IMR-90 (cell line): ENCODE measurements at regions not wholly inside any gene's neighbourhood (a gene's known extent, or its start where the extent isn't known, plus 50 kb on each side); places are given as distances from the start of the nearest gene placed in this dataset.

ENCODE experiments used
- ATAC-seq: fragments of 200-7000 bp; cut with Tn5 transposase; 2 replicates; pipeline ENCODE4 v1.9.1; 2020; ENCODE audit warnings: low read depth, mild to moderate bottlenecking, moderate library complexity
- BruUV-seq: library from RNA; stranded (reverse); fragments of 400-500 nt; replicated peaks from 2 replicates; lab custom pipeline; 2021; lab: Mats Ljungman, UMichigan
- CTCF ChIA-PET: fragments of 300-600 bp; formaldehyde crosslinking; extraction: SDS; loops from one replicate; lab custom pipeline; 2021; ENCODE audit warnings: antibody characterized with exemption; lab: Yijun Ruan, JAX
- POLR2A ChIA-PET: fragments of 300-600 bp; sonication (Branson Sonifier 250); formaldehyde crosslinking; loops from one replicate; lab custom pipeline; 2022; ENCODE audit warnings: antibody characterized with exemption; ENCODE audit not compliant: unreplicated experiment; lab: Charles Lee
- DNase-seq: peaks from one replicate; pipeline ENCODE4 v3.0.0; 2013
- H2AFZ ChIP-seq: replicated peaks from 2 replicates; pipeline ENCODE3; 2013; ENCODE audit warnings: low read length, mild to moderate bottlenecking; ENCODE audit not compliant: poor library complexity
- H2AK5ac ChIP-seq: 2 replicates; pipeline ENCODE4 v1.6.1; 2013; ENCODE audit warnings: low read depth, low read length, inconsistent platforms
- H2AK9ac ChIP-seq: replicated peaks from 2 replicates; pipeline ENCODE3; 2013; ENCODE audit warnings: mild to moderate bottlenecking, low read depth, low read length, moderate library complexity; ENCODE audit not compliant: poor library complexity
- H2BK120ac ChIP-seq: 2 replicates; pipeline ENCODE4 v1.6.1; 2013; ENCODE audit warnings: low read depth, low read length, inconsistent platforms
- H2BK15ac ChIP-seq: 3 replicates; pipeline ENCODE4 v1.6.1; 2013; ENCODE audit warnings: low read depth, low read length, inconsistent platforms
- H2BK20ac ChIP-seq: 2 replicates; pipeline ENCODE4 v1.6.1; 2013; ENCODE audit warnings: low read depth, mild to moderate bottlenecking, inconsistent platforms, low read length, moderate library complexity
- H2BK5ac ChIP-seq: 2 replicates; pipeline ENCODE4 v1.6.1; 2013; ENCODE audit warnings: mild to moderate bottlenecking, low read depth, low read length, inconsistent platforms; ENCODE audit not compliant: poor library complexity, severe bottlenecking
- H3K14ac ChIP-seq: replicated peaks from 2 replicates; pipeline ENCODE4 v1.6.1; 2013; ENCODE audit warnings: low read depth, low read length, inconsistent platforms
- H3K18ac ChIP-seq: 2 replicates; pipeline ENCODE4 v1.6.1; 2013; ENCODE audit warnings: low read depth, low read length, control low read depth
- H3K23ac ChIP-seq: 2 replicates; pipeline ENCODE4 v1.6.1; 2013; ENCODE audit warnings: low read depth, low read length, inconsistent platforms
- H3K27ac ChIP-seq: 2 replicates; pipeline ENCODE4 v1.5.1; 2013; ENCODE audit warnings: mild to moderate bottlenecking, control low read depth, low read length; ENCODE audit not compliant: insufficient read depth
- H3K27me3 ChIP-seq: 2 replicates; pipeline ENCODE4 v1.6.1; 2013; ENCODE audit warnings: low read length; ENCODE audit not compliant: control insufficient read depth, insufficient read depth
- H3K36me3 ChIP-seq: 2 replicates; pipeline ENCODE4 v1.6.1; 2013; ENCODE audit warnings: low read length, mixed read lengths; ENCODE audit not compliant: control insufficient read depth, insufficient read depth
- H3K4ac ChIP-seq: 2 replicates; pipeline ENCODE4 v1.6.1; 2013; ENCODE audit warnings: low read depth, low read length, inconsistent platforms
- H3K4me1 ChIP-seq: 2 replicates; pipeline ENCODE4 v1.6.1; 2013; ENCODE audit warnings: low read length, mixed read lengths; ENCODE audit not compliant: control insufficient read depth, insufficient read depth
- H3K4me2 ChIP-seq: 2 replicates; pipeline ENCODE4 v1.6.1; 2013; ENCODE audit warnings: low read depth, mild to moderate bottlenecking, control low read depth, low read length, moderate library complexity
- H3K4me3 ChIP-seq: 2 replicates; pipeline ENCODE4 v1.5.1; 2013; ENCODE audit warnings: low read depth, mild to moderate bottlenecking, control low read depth, low read length, moderate library complexity; ENCODE audit not compliant: insufficient read depth
- H3K56ac ChIP-seq: 2 replicates; pipeline ENCODE4 v1.6.1; 2013; ENCODE audit warnings: low read length, inconsistent platforms; ENCODE audit not compliant: insufficient read depth; ENCODE audit errors: extremely low read depth
- H3K79me1 ChIP-seq, 2 experiments: 2 replicates each; pipeline ENCODE4 v1.6.1; 2013; ENCODE audit warnings: low read length in 2 of 2, inconsistent platforms in 1 of 2, low read depth in 1 of 2
- H3K9ac ChIP-seq: 2 replicates; pipeline ENCODE4 v1.6.1; 2013; ENCODE audit warnings: low read depth, low read length, control low read depth
- H3K9me1 ChIP-seq: 2 replicates; pipeline ENCODE4 v1.6.1; 2013; ENCODE audit warnings: low read length, inconsistent platforms; ENCODE audit not compliant: insufficient read depth
- H3K9me3 ChIP-seq: 2 replicates; pipeline ENCODE4 v1.6.1; 2013; ENCODE audit warnings: low read length; ENCODE audit not compliant: control insufficient read depth, insufficient read depth
- H4K20me1 ChIP-seq: 2 replicates; pipeline ENCODE4 v1.6.1; 2013; ENCODE audit warnings: low read length, inconsistent platforms; ENCODE audit not compliant: insufficient read depth
- H4K5ac ChIP-seq: 2 replicates; pipeline ENCODE4 v1.6.1; 2013; ENCODE audit warnings: mild to moderate bottlenecking, low read depth, low read length, control low read depth
- H4K8ac ChIP-seq, 2 experiments: 2 replicates each; pipeline ENCODE4 v1.6.1; 2013; ENCODE audit warnings: low read depth in 2 of 2, low read length in 2 of 2, control low read depth in 1 of 2, inconsistent platforms in 1 of 2
- H4K91ac ChIP-seq: 2 replicates; pipeline ENCODE4 v1.6.1; 2013; ENCODE audit warnings: low read depth, low read length, inconsistent platforms; ENCODE audit not compliant: insufficient read depth
- BHLHE40 ChIP-seq: fragments of 150-350 bp; IDR thresholded peaks from 2 replicates; pipeline ENCODE4 v1.6.1; 2016; ENCODE audit warnings: mild to moderate bottlenecking, low read depth, low read length
- CEBPB ChIP-seq: IDR thresholded peaks from 2 replicates; pipeline ENCODE4 v1.6.1; 2012; ENCODE audit warnings: low read depth, low read length, improper control_type of control experiment
- CHD1 ChIP-seq: IDR thresholded peaks from 2 replicates; pipeline ENCODE4 v1.6.1; 2012; ENCODE audit warnings: low read depth, low read length, improper control_type of control experiment
- FOS ChIP-seq: fragments of 150-350 bp; IDR thresholded peaks from 2 replicates; pipeline ENCODE4 v1.6.1; 2016; ENCODE audit warnings: low read depth, low read length
- MAFK ChIP-seq: IDR thresholded peaks from 2 replicates; pipeline ENCODE4 v1.6.1; 2012; ENCODE audit warnings: low read depth, low read length, improper control_type of control experiment
- MAZ ChIP-seq: IDR thresholded peaks from 2 replicates; pipeline ENCODE4 v1.6.1; 2012; ENCODE audit warnings: low read depth, mild to moderate bottlenecking, low read length, improper control_type of control experiment, moderate library complexity, borderline replicate concordance
- MXI1 ChIP-seq: IDR thresholded peaks from 2 replicates; pipeline ENCODE4 v1.6.1; 2012; ENCODE audit warnings: low read depth, mild to moderate bottlenecking, low read length, moderate library complexity, borderline replicate concordance
- NFE2L2 ChIP-seq: fragments of 150-350 bp; IDR thresholded peaks from 2 replicates; pipeline ENCODE4 v1.6.1; 2016; ENCODE audit warnings: low read depth, mild to moderate bottlenecking, low read length
- POLR2A ChIP-seq: IDR thresholded peaks from 2 replicates; pipeline ENCODE4 v1.6.1; 2012; ENCODE audit warnings: mild to moderate bottlenecking, low read depth, low read length
- RAD21 ChIP-seq: IDR thresholded peaks from 2 replicates; pipeline ENCODE4 v1.6.1; 2012; ENCODE audit warnings: low read length, improper control_type of control experiment
- RCOR1 ChIP-seq: IDR thresholded peaks from 2 replicates; pipeline ENCODE4 v1.6.1; 2012; ENCODE audit warnings: mild to moderate bottlenecking, low read length, improper control_type of control experiment; ENCODE audit not compliant: insufficient replicate concordance
- RFX5 ChIP-seq: IDR thresholded peaks from 2 replicates; pipeline ENCODE4 v1.8.0; 2012; ENCODE audit warnings: low read depth, mild to moderate bottlenecking, low read length, moderate library complexity
- SMC3 ChIP-seq: fragments of 150-350 bp; IDR thresholded peaks from 2 replicates; pipeline ENCODE4 v1.6.1; 2016; ENCODE audit warnings: low read depth, mild to moderate bottlenecking, antibody characterized with exemption, low read length, moderate library complexity
- WGBS, 2 experiments: methylation state at CpG; one replicate each; pipeline versions ENCODE4 v1.1.5 to v1.1.7; 2013; ENCODE audit warnings: missing lambda C conversion rate in 2 of 2; ENCODE audit not compliant: insufficient read length in 1 of 2; ENCODE audit errors: extremely low coverage in 2 of 2; 5-methylcytosine and 5-hydroxymethylcytosine counted together
- dilution Hi-C: fragments of 300-500 bp; cut with HindIII; formaldehyde crosslinking; loops from one replicate; pipeline ENCODE4 v1.14.3; 2018; ENCODE audit warnings: low sequenced_read_pairs; ENCODE audit not compliant: unreplicated experiment
- in situ Hi-C: fragments of 300-500 bp; cut with MboI; formaldehyde crosslinking; loops from 3 replicates; pipeline ENCODE4 v1.14.3; 2019; ENCODE audit warnings: low sequenced_read_pairs, inconsistent platforms, mixed read lengths
- intact Hi-C: fragments of 100-400 bp; cut with micrococcal nuclease; formaldehyde crosslinking; loops from 2 replicates; pipeline ENCODE4 v1.10.0; 2022
- TF ChIP-seq, protein P1 (sequence below): fragments of 150-350 bp; IDR thresholded peaks from 2 replicates; pipeline ENCODE4 v1.6.1; 2016; ENCODE audit warnings: low read depth, mild to moderate bottlenecking, low read length, moderate library complexity, borderline replicate concordance
- TF ChIP-seq, protein P2 (sequence below): fragments of 150-350 bp; IDR thresholded peaks from 2 replicates; pipeline ENCODE4 v1.6.1; 2017; ENCODE audit warnings: mild to moderate bottlenecking, antibody characterized with exemption, low read length, low read depth
- TF ChIP-seq, protein P3 (sequence below): conservative IDR thresholded peaks from 2 replicates; pipeline ENCODE4 v1.5.1; 2012; ENCODE audit warnings: mild to moderate bottlenecking, low read depth, low read length, improper control_type of control experiment

DNA sequence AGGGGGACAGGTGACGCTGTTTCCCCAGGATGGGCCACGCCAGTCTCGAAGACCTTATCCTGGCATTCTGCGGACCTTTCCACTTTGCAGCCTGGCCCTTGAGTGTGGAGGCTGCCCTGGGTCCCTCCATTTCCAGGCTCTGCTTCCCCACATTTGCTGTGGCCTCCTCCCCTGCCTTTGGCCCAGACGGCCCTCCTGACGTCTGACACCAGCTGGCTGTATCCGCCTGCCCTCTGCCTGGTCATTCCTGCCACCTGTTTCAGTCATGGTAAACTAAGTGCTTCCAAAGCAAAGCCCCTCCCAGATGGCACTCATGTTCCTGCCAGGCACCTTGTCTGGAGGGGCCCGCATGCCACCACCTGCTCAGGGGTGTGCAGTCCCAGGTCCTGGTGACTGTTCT, 95.1 kb downstream of the ASB1 start:
- H3K14ac ChIP-seq: no peak overlapping the region
- H2AK5ac ChIP-seq: no peak overlapping the region
- H3K9me1 ChIP-seq: no peaks in the 10 kb centered on the region
- no peak overlapping the region for H3K4ac ChIP-seq
- TF ChIP-seq FOS (no peak), CHD1 (no peak), RCOR1 (no peak), MAZ (no peak), BHLHE40 (no peak), CEBPB (no peak), SMC3 (no peak), RFX5 (no peak), MAFK (no peak), NFE2L2 (no peak), MXI1 (no peak), RAD21 (no peak), POLR2A (no peak)
- TF ChIP-seq, protein P1, sequence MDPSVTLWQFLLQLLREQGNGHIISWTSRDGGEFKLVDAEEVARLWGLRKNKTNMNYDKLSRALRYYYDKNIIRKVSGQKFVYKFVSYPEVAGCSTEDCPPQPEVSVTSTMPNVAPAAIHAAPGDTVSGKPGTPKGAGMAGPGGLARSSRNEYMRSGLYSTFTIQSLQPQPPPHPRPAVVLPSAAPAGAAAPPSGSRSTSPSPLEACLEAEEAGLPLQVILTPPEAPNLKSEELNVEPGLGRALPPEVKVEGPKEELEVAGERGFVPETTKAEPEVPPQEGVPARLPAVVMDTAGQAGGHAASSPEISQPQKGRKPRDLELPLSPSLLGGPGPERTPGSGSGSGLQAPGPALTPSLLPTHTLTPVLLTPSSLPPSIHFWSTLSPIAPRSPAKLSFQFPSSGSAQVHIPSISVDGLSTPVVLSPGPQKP: no peak
- TF ChIP-seq, protein P2, sequence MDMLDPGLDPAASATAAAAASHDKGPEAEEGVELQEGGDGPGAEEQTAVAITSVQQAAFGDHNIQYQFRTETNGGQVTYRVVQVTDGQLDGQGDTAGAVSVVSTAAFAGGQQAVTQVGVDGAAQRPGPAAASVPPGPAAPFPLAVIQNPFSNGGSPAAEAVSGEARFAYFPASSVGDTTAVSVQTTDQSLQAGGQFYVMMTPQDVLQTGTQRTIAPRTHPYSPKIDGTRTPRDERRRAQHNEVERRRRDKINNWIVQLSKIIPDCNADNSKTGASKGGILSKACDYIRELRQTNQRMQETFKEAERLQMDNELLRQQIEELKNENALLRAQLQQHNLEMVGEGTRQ: no peak
- TF ChIP-seq, protein P3, sequence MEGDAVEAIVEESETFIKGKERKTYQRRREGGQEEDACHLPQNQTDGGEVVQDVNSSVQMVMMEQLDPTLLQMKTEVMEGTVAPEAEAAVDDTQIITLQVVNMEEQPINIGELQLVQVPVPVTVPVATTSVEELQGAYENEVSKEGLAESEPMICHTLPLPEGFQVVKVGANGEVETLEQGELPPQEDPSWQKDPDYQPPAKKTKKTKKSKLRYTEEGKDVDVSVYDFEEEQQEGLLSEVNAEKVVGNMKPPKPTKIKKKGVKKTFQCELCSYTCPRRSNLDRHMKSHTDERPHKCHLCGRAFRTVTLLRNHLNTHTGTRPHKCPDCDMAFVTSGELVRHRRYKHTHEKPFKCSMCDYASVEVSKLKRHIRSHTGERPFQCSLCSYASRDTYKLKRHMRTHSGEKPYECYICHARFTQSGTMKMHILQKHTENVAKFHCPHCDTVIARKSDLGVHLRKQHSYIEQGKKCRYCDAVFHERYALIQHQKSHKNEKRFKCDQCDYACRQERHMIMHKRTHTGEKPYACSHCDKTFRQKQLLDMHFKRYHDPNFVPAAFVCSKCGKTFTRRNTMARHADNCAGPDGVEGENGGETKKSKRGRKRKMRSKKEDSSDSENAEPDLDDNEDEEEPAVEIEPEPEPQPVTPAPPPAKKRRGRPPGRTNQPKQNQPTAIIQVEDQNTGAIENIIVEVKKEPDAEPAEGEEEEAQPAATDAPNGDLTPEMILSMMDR: no peak
- no peaks in the 10 kb centered on the region; the same call in 1 of the 2 replicates for H4K20me1 ChIP-seq
- peaks cover 2% of the 10 kb centered on the region; the same call in 1 of the 2 replicates for H3K27me3 ChIP-seq
- in situ Hi-C loops (no loop called here), intact Hi-C loops (loop anchor here (10.0 kb wide), 1 partner anchor 163 kb away; no protein-coding TSS in a partner anchor), dilution Hi-C loops (no loop called here)
- no TSS peak for BruUV-seq
- CTCF ChIA-PET: no interaction called here
- H4K91ac ChIP-seq: no peak overlapping the region
- H3K36me3 ChIP-seq: no peaks in the 10 kb centered on the region
- H3K9ac ChIP-seq: no peak overlapping the region
- no peak overlapping the region for H3K27ac ChIP-seq
- no peak overlapping the region for H2BK120ac ChIP-seq
- no peaks in the 10 kb centered on the region for H3K4me1 ChIP-seq
- ATAC-seq (no peak), DNase-seq (no peak)
- no peaks in the 10 kb centered on the region for H3K79me1 ChIP-seq
- H3K18ac ChIP-seq: no peak overlapping the region
- H3K4me3 ChIP-seq: no peak overlapping the region
- H2BK15ac ChIP-seq: no peak overlapping the region
- H2BK5ac ChIP-seq: no peak overlapping the region
- H4K5ac ChIP-seq: no peak overlapping the region
- H3K4me2 ChIP-seq: no peak overlapping the region
- no peak overlapping the region for H2BK20ac ChIP-seq
- no peak overlapping the region for H3K23ac ChIP-seq
- no peak overlapping the region for H3K56ac ChIP-seq
- peaks cover 8% of the 10 kb centered on the region for H3K9me3 ChIP-seq
- H2AK9ac ChIP-seq: no peak overlapping the region
- POLR2A ChIA-PET: no interaction called here
- WGBS, 2 experiments: 90% methylated on average over 2 of the region's 8 CpGs; no CpG with 5 or more reads in 1 of the 2 experiments
- no peak overlapping the region for H4K8ac ChIP-seq
- peak overlapping the region; percentile 21 for H2AFZ ChIP-seq
